ENCODE measurements at regions not wholly inside any gene's neighbourhood (a gene's known extent, or its start where the extent isn't known, plus 50 kb on each side); places are given as distances from the start of the nearest gene placed in this dataset.
"Not testable (repeated sequence)": the region's sequence is repeated elsewhere in the genome, so short reads cannot be mapped to it uniquely, and the experiment has no call there.

GRCh38 chr1:8226747-8227146 is 91.2 kb upstream of the SLC45A1 start:
- no peak for TF ChIP-seq SP4 (CRISPR knock-in tag; IDR thresholded peaks at IDR 0.05)
- TF ChIP-seq EP300 (IDR thresholded peaks at IDR 0.05; ENCODE audit: low read depth in 2 of 2, low read length in 2 of 2), result no peak
- TF ChIP-seq EP300 (CRISPR knock-in tag; IDR thresholded peaks at IDR 0.05; ENCODE audit: borderline replicate concordance), result no peak
- peak; percentile 56; the same call in 1 of the 2 replicates for TF ChIP-seq PBX2 (CRISPR knock-in tag; IDR thresholded peaks at IDR 0.05)
- 0 out of 2 replicates have a peak, but pooled peaks have one; percentile 20 for TF ChIP-seq SP2 (CRISPR knock-in tag; IDR thresholded peaks at IDR 0.05)
- peak; percentile 70; the same call in 1 of the 2 replicates for TF ChIP-seq ZBTB33 (CRISPR knock-in tag; IDR thresholded peaks at IDR 0.05)
- TF ChIP-seq SIX1 (CRISPR knock-in tag; IDR thresholded peaks at IDR 0.05; ENCODE audit: borderline replicate concordance), result no peak
- peak; percentile 23; the same call in 1 of the 2 replicates for TF ChIP-seq NFYB (CRISPR knock-in tag; IDR thresholded peaks at IDR 0.05)
- TF ChIP-seq, protein P1, sequence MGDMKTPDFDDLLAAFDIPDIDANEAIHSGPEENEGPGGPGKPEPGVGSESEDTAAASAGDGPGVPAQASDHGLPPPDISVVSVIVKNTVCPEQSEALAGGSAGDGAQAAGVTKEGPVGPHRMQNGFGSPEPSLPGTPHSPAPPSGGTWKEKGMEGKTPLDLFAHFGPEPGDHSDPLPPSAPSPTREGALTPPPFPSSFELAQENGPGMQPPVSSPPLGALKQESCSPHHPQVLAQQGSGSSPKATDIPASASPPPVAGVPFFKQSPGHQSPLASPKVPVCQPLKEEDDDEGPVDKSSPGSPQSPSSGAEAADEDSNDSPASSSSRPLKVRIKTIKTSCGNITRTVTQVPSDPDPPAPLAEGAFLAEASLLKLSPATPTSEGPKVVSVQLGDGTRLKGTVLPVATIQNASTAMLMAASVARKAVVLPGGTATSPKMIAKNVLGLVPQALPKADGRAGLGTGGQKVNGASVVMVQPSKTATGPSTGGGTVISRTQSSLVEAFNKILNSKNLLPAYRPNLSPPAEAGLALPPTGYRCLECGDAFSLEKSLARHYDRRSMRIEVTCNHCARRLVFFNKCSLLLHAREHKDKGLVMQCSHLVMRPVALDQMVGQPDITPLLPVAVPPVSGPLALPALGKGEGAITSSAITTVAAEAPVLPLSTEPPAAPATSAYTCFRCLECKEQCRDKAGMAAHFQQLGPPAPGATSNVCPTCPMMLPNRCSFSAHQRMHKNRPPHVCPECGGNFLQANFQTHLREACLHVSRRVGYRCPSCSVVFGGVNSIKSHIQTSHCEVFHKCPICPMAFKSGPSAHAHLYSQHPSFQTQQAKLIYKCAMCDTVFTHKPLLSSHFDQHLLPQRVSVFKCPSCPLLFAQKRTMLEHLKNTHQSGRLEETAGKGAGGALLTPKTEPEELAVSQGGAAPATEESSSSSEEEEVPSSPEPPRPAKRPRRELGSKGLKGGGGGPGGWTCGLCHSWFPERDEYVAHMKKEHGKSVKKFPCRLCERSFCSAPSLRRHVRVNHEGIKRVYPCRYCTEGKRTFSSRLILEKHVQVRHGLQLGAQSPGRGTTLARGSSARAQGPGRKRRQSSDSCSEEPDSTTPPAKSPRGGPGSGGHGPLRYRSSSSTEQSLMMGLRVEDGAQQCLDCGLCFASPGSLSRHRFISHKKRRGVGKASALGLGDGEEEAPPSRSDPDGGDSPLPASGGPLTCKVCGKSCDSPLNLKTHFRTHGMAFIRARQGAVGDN (CRISPR knock-in tag; IDR thresholded peaks at IDR 0.05), result peak; percentile 63
- TF ChIP-seq ZNF232 (CRISPR knock-in tag; IDR thresholded peaks at IDR 0.05; ENCODE audit: borderline replicate concordance), result no peak
- intact Hi-C loops (cut with micrococcal nuclease; ENCODE audit: unreplicated experiment), result no loop called here
- Histone ChIP-seq H3K4me3 (replicated peaks in 1 of 3; ENCODE audit: insufficient read depth in 1 of 3, low read depth in 2 of 3, low read length in 3 of 3) (no peak overlapping the region), H3K27ac (ENCODE audit: extremely low read length, insufficient read depth, low read length) (no peak overlapping the region), H3K79me2 (ENCODE audit: insufficient read depth, low read length) (no peaks in the 10 kb centered on the region), H2AFZ (ENCODE audit: low read length) (peak overlapping the region; percentile 9), H3K4me1 (ENCODE audit: insufficient read depth, low read length) (peaks cover 47% of the 10 kb centered on the region), H4K20me1 (ENCODE audit: insufficient read depth, low read length) (no peaks in the 10 kb centered on the region), H3K9me3 (ENCODE audit: low read length) (no peaks in the 10 kb centered on the region), H3K36me3 (replicated peaks in 1 of 2; ENCODE audit: control insufficient read depth in 1 of 2, insufficient read depth in 2 of 2, low read length in 2 of 2) (no peaks in the 10 kb centered on the region), H3K27me3 (ENCODE audit: control insufficient read depth in 1 of 2, insufficient read depth in 2 of 2, low read length in 2 of 2) (no peaks in the 10 kb centered on the region), H3K4me2 (ENCODE audit: low read depth, low read length) (no peak overlapping the region), H3K9ac (ENCODE audit: insufficient read depth, low read depth, low read length) (no peak overlapping the region)
- in situ Hi-C loops (cut with HindIII; ENCODE audit: extremely low pct_ligation_motif_present, low pct_unique_long_range_greater_than_20kb), result no loop called here
- ChIA-PET CTCF (ENCODE audit: low intra/inter-chr PET ratio, low total read pairs) (no interaction called here), POLR2A (interaction anchor here (1.3 kb wide), 1 partner anchor 13 kb away, joined by 4 read pairs; no protein-coding TSS in a partner anchor)
- DNase-seq (ENCODE audit: low spot score) (no peak), FAIRE-seq (no peak), ATAC-seq (peak; percentile 74)
- 88% methylated on average over 4 of the region's 5 CpGs for WGBS (ENCODE audit: low lambda C conversion rate)
- BruUV-seq (replicated peaks), result no TSS peak

DNA sequence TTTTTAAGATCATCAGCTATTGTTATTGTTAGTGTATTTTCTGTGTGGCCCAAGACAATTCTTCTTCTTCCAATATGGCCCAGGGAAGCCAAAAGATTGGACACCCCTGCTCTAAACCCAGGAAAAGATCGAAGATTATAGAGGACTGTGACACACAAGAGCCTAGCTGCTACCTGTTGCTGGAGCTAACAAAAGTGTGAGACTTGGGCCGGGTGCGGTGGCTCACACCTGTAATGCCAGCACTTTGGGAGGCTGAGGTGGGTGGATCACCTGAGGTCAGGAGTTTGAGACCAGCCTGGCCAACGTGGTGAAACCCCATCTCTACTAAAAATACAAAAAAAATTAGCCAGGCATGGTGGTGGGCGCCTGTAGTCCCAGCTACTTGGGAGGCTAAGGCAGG is 91.9 kb upstream of the SLC45A1 start:
- DNase-seq (ENCODE audit: low spot score); H3K4me3 ChIP-seq (replicated peaks in 1 of 3; ENCODE audit: insufficient read depth in 1 of 3, low read depth in 2 of 3, low read length in 3 of 3); intact Hi-C loops (cut with micrococcal nuclease; ENCODE audit: unreplicated experiment); in situ Hi-C loops (cut with HindIII; ENCODE audit: extremely low pct_ligation_motif_present, low pct_unique_long_range_greater_than_20kb); BruUV-seq (replicated peaks); H3K79me2 ChIP-seq (ENCODE audit: insufficient read depth, low read length); FAIRE-seq; ATAC-seq; H3K9ac ChIP-seq (ENCODE audit: insufficient read depth, low read depth, low read length); CTCF ChIA-PET (ENCODE audit: low intra/inter-chr PET ratio, low total read pairs); H3K36me3 ChIP-seq (replicated peaks in 1 of 2; ENCODE audit: control insufficient read depth in 1 of 2, insufficient read depth in 2 of 2, low read length in 2 of 2); H2AFZ ChIP-seq (ENCODE audit: low read length); H3K9me3 ChIP-seq (ENCODE audit: low read length); H3K4me2 ChIP-seq (ENCODE audit: low read depth, low read length); H4K20me1 ChIP-seq (ENCODE audit: insufficient read depth, low read length); H3K27ac ChIP-seq (ENCODE audit: extremely low read length, insufficient read depth, low read length); H3K27me3 ChIP-seq (ENCODE audit: control insufficient read depth in 1 of 2, insufficient read depth in 2 of 2, low read length in 2 of 2): not testable (repeated sequence)
- POLR2A ChIA-PET, result interaction anchor here (1.3 kb wide), 1 partner anchor 14 kb away, joined by 4 read pairs; no protein-coding TSS in a partner anchor
- H3K4me1 ChIP-seq (ENCODE audit: insufficient read depth, low read length), result peaks cover 42% of the 10 kb centered on the region
- 96% methylated on average over 5 of the region's 5 CpGs for WGBS (ENCODE audit: low lambda C conversion rate)
